GM23338 (cell line): ENCODE measurements at regions not wholly inside any gene's neighbourhood (a gene's known extent, or its start where the extent isn't known, plus 50 kb on each side); places are given as distances from the start of the nearest gene placed in this dataset.

Source experiments
- ATAC-seq: fragments of 200-7000 bp; cut with Tn5 transposase; 3 replicates; pipeline ENCODE4 v1.9.1; 2020
- DNase-seq: peaks from one replicate; pipeline ENCODE4 v3.0.0-alpha.2; 2015; ENCODE audit warnings: low spot score
- H2AFZ ChIP-seq: fragments of 200-600 bp; sonication (generic); 2 replicates; pipeline ENCODE4 v1.8.0; 2016; ENCODE audit warnings: antibody characterized with exemption, mild to moderate bottlenecking, moderate library complexity
- H3F3A ChIP-seq: fragments of 200-600 bp; sonication (generic); replicated peaks from 2 replicates; pipeline ENCODE4 v1.8.0; 2017; ENCODE audit warnings: antibody characterized with exemption, mixed run types, low read depth
- H3K27ac ChIP-seq: fragments of 200-600 bp; sonication (generic); 2 replicates; pipeline ENCODE4 v1.6.1; 2016; ENCODE audit warnings: low read depth
- H3K27me3 ChIP-seq: fragments of 200-600 bp; sonication (generic); 2 replicates; pipeline ENCODE4 v1.8.0; 2016; ENCODE audit warnings: mild to moderate bottlenecking, mixed run types, moderate library complexity; ENCODE audit not compliant: insufficient read depth
- H3K36me3 ChIP-seq: fragments of 200-600 bp; sonication (generic); 2 replicates; pipeline ENCODE4 v1.8.0; 2016; ENCODE audit warnings: mild to moderate bottlenecking; ENCODE audit not compliant: insufficient read depth
- H3K4me1 ChIP-seq: fragments of 200-600 bp; sonication (generic); 2 replicates; pipeline ENCODE4 v1.8.0; 2016; ENCODE audit warnings: mild to moderate bottlenecking, moderate library complexity; ENCODE audit not compliant: insufficient read depth
- H3K4me2 ChIP-seq: fragments of 200-600 bp; sonication (generic); 2 replicates; pipeline ENCODE4 v1.7.1; 2017; ENCODE audit warnings: mixed run types
- H3K4me3 ChIP-seq: fragments of 200-600 bp; sonication (generic); 2 replicates; pipeline ENCODE4 v1.6.1; 2016; ENCODE audit warnings: mixed run types
- H3K79me2 ChIP-seq: fragments of 200-600 bp; sonication (generic); replicated peaks from 2 replicates; pipeline ENCODE4 v1.8.0; 2017; ENCODE audit warnings: mild to moderate bottlenecking; ENCODE audit not compliant: insufficient read depth
- H3K9me2 ChIP-seq: fragments of 200-600 bp; sonication (generic); 2 replicates; pipeline ENCODE4 v1.8.0; 2017; ENCODE audit not compliant: insufficient read depth
- H4K20me1 ChIP-seq: fragments of 200-600 bp; sonication (generic); replicated peaks from 2 replicates; pipeline ENCODE4 v1.8.0; 2017; ENCODE audit warnings: mild to moderate bottlenecking; ENCODE audit not compliant: insufficient read depth
- H3K27ac Mint-ChIP-seq: 2 replicates; pipeline ENCODE4 v1.8.0; 2020; ENCODE audit warnings: inconsistent platforms, mild to moderate bottlenecking, moderate library complexity, mixed read lengths
- H3K27me3 Mint-ChIP-seq: 3 replicates; pipeline ENCODE4 v1.8.0; 2022; ENCODE audit warnings: low read depth, mild to moderate bottlenecking, moderate library complexity, mixed read lengths, inconsistent platforms; ENCODE audit not compliant: insufficient read depth, poor library complexity
- H3K36me3 Mint-ChIP-seq: 3 replicates; pipeline ENCODE4 v1.8.0; 2021; ENCODE audit warnings: low read depth, mild to moderate bottlenecking, inconsistent platforms, moderate library complexity, mixed read lengths
- H3K4me1 Mint-ChIP-seq: 3 replicates; pipeline ENCODE4 v1.8.0; 2020; ENCODE audit warnings: mild to moderate bottlenecking, inconsistent platforms, mixed read lengths
- H3K4me3 Mint-ChIP-seq: 3 replicates; pipeline ENCODE4 v1.8.0; 2021; ENCODE audit warnings: moderate library complexity, mild to moderate bottlenecking, inconsistent platforms, mixed read lengths
- H3K9me3 Mint-ChIP-seq: 3 replicates; pipeline ENCODE4 v1.8.0; 2020; ENCODE audit warnings: moderate library complexity, mild to moderate bottlenecking, inconsistent platforms, mixed read lengths
- CREB1 ChIP-seq: fragments of 250-450 bp; sonication (Bioruptor Pico); IDR thresholded peaks from 2 replicates; pipeline ENCODE4 v1.5.0; 2020; ENCODE audit warnings: low read depth, mild to moderate bottlenecking, moderate library complexity
- CTCF ChIP-seq, 2 experiments: fragments of 200-600 bp in 1 of 2; sonication (generic) in 1 of 2; conservative IDR thresholded peaks; 2 replicates each; pipeline versions ENCODE4 v1.5.1 to v1.6.1; 2016 to 2017; ENCODE audit warnings: antibody characterized with exemption in 2 of 2, low read depth in 2 of 2, mild to moderate bottlenecking in 2 of 2, moderate library complexity in 1 of 2
- ETS1 ChIP-seq: IDR thresholded peaks from 2 replicates; pipeline ENCODE4 v1.6.1; 2016; ENCODE audit warnings: antibody characterized with exemption
- EZH2 ChIP-seq: fragments of 200-600 bp; sonication (generic); IDR thresholded peaks from one replicate; pipeline ENCODE4 v1.8.0; 2017; ENCODE audit warnings: antibody characterized with exemption, mild to moderate bottlenecking, low read depth; ENCODE audit not compliant: unreplicated experiment
- EZH2phosphoT487 ChIP-seq: fragments of 200-600 bp; sonication (generic); IDR thresholded peaks from one replicate; pipeline ENCODE4 v1.8.1; 2018; ENCODE audit warnings: antibody characterized with exemption; ENCODE audit not compliant: unreplicated experiment
- JUNB ChIP-seq: IDR thresholded peaks from one replicate; pipeline ENCODE4 v1.6.1; 2016; ENCODE audit warnings: antibody characterized with exemption; ENCODE audit not compliant: unreplicated experiment
- NANOG ChIP-seq: IDR thresholded peaks from 2 replicates; pipeline ENCODE4 v1.6.1; 2016; ENCODE audit warnings: antibody characterized with exemption, borderline replicate concordance
- POLR2AphosphoS5 ChIP-seq: IDR thresholded peaks from 2 replicates; pipeline ENCODE4 v1.6.1; 2016; ENCODE audit warnings: antibody characterized with exemption, low read depth
- REST ChIP-seq: IDR thresholded peaks from one replicate; pipeline ENCODE4 v1.6.1; 2018; ENCODE audit warnings: antibody characterized with exemption; ENCODE audit not compliant: unreplicated experiment
- STAT1 ChIP-seq: IDR thresholded peaks from one replicate; pipeline ENCODE4 v1.6.1; 2016; ENCODE audit warnings: antibody characterized with exemption; ENCODE audit not compliant: unreplicated experiment
- ZNF114 ChIP-seq: fragments of 250-450 bp; sonication (Bioruptor Pico); IDR thresholded peaks from 2 replicates; pipeline ENCODE4 v1.5.0; 2020; ENCODE audit warnings: mild to moderate bottlenecking, moderate library complexity
- ZNF331 ChIP-seq: fragments of 250-450 bp; sonication (Bioruptor Pico); IDR thresholded peaks from 2 replicates; pipeline ENCODE4 v1.5.0; 2020; ENCODE audit warnings: low read depth, mild to moderate bottlenecking, moderate library complexity
- ZNF462 ChIP-seq: fragments of 250-450 bp; sonication (Bioruptor Pico); IDR thresholded peaks from 2 replicates; pipeline ENCODE4 v1.5.0; 2020; ENCODE audit warnings: mild to moderate bottlenecking, moderate library complexity

- Mint-ChIP-seq H3K4me3 (no peak overlapping the region), H3K36me3 (no peaks in the 10 kb centered on the region), H3K27me3 (no peaks in the 10 kb centered on the region), H3K9me3 (peaks cover 4% of the 10 kb centered on the region; the same call in 1 of the 3 replicates), H3K27ac (no peak overlapping the region), H3K4me1 (peaks cover 13% of the 10 kb centered on the region)
- Histone ChIP-seq H4K20me1 (no peaks in the 10 kb centered on the region), H3K79me2 (no peaks in the 10 kb centered on the region), H3K4me1 (peaks cover 4% of the 10 kb centered on the region; the same call in 1 of the 2 replicates), H3F3A (no peaks in the 10 kb centered on the region), H2AFZ (no peak overlapping the region), H3K4me3 (no peak overlapping the region), H3K36me3 (no peaks in the 10 kb centered on the region), H3K27ac (no peak overlapping the region), H3K4me2 (no peak overlapping the region), H3K9me2 (no peaks in the 10 kb centered on the region), H3K27me3 (no peaks in the 10 kb centered on the region)
- TF ChIP-seq EZH2 = no peak
- TF ChIP-seq CTCF (conservative IDR thresholded peaks at IDR 0.05; ENCODE audit: low read depth in 2 of 2) = no peak
- no peak for TF ChIP-seq EZH2phosphoT487
- TF ChIP-seq ETS1 = no peak
- TF ChIP-seq JUNB = no peak
- TF ChIP-seq POLR2AphosphoS5 = no peak
- TF ChIP-seq NANOG = no peak
- TF ChIP-seq ZNF331 (CRISPR knock-in tag) = no peak
- no peak for TF ChIP-seq REST
- TF ChIP-seq ZNF462 (CRISPR knock-in tag) = no peak
- no peak for TF ChIP-seq STAT1
- TF ChIP-seq ZNF114 (CRISPR knock-in tag) = no peak
- TF ChIP-seq CREB1 (CRISPR knock-in tag) = no peak
- DNase-seq = no peak
- no peak for ATAC-seq
These were observed 417.4 kb upstream of the FMR1 start for GRCh38 chrX:147494365-147494764.
